ENCODE measurements at regions not wholly inside any gene's neighbourhood (a gene's known extent, or its start where the extent isn't known, plus 50 kb on each side); places are given as distances from the start of the nearest gene placed in this dataset.

DNA sequence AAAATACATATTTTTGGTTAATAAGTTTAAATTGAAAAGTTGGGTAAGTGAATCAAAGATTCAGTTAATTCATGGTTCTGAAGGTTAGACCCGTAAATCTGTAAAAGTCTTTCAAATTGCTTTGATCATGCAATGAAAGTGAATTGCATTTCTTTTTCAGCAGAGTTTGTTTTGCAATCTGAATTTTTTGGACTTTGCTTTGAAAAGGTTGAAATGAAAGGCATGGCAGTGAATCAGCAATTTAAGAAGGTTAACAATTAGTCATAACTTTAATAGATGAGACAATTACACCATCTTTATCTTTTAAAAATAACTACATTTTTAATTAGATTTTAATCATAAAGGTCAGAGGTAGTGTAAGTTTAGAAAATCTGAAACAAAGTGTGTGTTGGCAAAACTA is 310.9 kb upstream of the KCNJ16 start:
- DNase-seq (ENCODE audit: low spot score) = no peak

- no peak for DNase-seq (ENCODE audit: low spot score)
Measured at GRCh38 chr17:69769050-69769449, 306.0 kb upstream of the KCNJ16 start.

DNA sequence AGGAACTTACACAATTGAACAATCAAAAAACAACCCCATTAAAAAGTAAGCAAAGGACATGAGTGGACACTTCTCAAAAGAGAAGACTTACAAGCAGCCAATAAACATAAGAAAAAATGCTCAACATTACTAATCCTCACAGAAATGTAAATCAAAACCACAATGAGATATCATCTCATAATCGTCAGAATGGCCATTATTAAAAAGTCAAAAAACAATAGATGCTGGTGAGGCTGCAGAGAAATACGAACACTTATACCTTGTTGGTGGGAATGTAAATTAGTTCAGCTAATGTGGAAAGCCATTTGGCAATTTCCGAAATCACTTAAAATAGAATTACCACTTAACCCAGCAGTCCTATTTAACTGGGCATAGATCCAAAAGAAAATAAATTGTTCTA is 301.9 kb upstream of the KCNJ16 start:
- DNase-seq (ENCODE audit: low spot score) = no peak

GRCh38 chr17:69779378-69780214 is 295.4 kb upstream of the KCNJ16 start:
- DNase-seq (ENCODE audit: low spot score) = no peak

- no peak for DNase-seq (ENCODE audit: low spot score)
Measured at GRCh38 chr17:69783865-69784264, 291.2 kb upstream of the KCNJ16 start.

- no peak for DNase-seq (ENCODE audit: low spot score)
Measured at GRCh38 chr17:69788957-69789356, 286.1 kb upstream of the KCNJ16 start.

DNA sequence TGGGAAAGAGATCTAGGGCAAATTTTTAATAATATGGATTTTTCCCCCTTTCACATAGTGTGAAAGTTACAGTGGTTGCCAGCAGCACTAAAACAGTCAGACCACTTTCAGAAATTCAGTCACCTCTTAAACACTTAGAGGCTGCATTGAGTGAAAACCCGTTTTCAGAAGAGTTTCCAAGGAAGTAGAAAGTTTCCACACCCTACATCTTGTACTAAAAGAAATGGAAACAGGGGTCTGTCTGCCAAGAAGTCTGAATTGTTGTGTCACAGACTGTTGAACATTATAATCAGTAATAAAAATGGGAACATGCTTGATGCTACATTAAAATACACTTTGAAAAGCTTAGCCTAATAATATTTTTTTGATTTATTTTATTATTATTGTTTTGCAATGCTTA is 278.9 kb upstream of the KCNJ16 start:
- no peak for DNase-seq (ENCODE audit: low spot score)

DNA sequence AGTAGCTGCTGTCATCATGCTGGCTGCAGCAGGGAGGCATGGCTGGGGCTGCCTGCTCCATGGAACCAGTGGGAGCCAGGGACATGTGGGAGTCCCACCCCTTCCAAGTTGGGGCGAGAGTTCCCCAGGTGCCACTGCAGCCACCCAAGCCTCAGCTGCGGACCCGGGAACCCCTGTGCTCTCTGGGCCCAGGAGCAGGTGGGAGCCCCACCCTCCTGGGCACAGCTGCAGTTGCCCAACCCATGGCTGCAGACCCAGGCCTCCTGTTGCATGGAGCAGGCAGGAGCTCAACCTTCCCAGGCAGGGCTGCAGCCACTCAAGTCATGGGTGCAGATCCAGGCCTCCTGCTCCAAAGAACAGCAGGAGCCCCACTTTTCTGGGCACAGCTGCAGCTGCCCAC is 274.2 kb upstream of the KCNJ16 start:
- DNase-seq (ENCODE audit: low spot score) = no peak

GRCh38 chr17:69801368-69801767 is 273.7 kb upstream of the KCNJ16 start:
- DNase-seq (ENCODE audit: low spot score) = no peak

GRCh38 chr17:69802045-69802740 is 272.8 kb upstream of the KCNJ16 start:
- DNase-seq (ENCODE audit: low spot score) = no peak

- no peak for DNase-seq (ENCODE audit: low spot score)
Measured at GRCh38 chr17:69809331-69809730, 265.7 kb upstream of the KCNJ16 start.

- DNase-seq (ENCODE audit: low spot score) = no peak
Measured at GRCh38 chr17:69810326-69810965, 264.6 kb upstream of the KCNJ16 start.

DNA sequence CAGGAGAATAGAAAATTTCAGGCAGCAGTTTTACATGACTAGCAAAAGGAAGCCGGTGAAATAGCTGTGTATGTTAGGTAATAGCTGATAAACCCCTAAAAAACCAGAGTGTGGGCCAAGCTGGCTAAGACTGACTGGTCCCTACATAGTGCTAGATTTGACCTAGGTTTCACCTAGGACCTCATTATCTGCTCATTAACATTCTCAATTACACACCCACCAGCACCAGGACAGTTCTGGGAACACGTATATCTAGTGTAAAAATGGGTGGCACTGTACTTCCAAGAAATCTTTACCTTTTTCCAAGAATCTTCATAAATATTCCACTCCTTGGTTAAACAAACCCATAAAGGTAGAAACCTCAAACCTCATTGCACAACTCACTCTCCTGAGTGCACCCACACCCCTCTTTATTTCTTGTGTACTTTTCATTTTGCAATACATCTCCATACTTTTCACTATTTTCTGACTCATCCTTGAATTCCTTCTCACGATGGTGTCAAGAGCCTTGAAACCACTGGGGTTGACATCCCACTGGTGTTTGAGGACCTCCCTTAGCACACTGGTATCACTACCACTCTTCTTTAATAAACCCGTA is 262.7 kb upstream of the KCNJ16 start:
- no peak for DNase-seq (ENCODE audit: low spot score)

DNA sequence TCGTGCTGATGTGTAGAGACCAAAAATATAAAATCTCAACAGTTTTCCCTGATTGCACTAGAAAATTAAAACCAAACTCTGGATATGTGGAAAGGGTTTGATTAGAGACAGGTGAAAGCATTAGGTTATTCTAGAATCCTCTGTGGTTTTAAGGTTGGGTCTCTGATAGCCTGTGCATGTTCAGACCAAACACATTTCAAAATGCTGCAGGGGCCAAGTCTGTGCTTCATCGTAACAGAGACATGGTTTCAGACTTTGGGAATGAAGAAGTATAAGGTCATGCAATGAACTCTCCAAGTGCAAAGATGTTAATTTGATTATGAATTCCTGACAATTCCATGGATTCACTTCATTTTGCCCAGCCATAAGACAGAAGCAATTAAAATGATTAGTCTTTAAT is 261.0 kb upstream of the KCNJ16 start:
- DNase-seq (ENCODE audit: low spot score) = no peak

DNA sequence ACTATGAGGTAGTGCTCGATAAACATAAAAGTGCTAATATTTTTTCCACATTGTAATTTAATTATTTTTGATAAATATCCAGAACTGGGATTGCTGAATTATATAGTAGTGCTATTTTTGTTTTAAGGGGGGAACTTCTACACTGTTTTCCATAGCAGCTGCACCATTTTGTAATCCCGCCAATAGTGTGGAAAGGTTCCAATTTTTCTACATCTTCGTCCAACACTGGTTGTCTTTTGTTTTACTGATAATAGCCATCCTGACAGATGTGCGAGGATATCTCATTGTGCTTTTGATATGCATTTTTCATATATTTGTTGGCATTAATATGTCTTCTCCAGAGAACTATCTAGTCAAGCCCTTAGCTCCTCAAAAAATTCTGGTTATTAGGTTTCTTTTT is 259.6 kb upstream of the KCNJ16 start:
- DNase-seq (ENCODE audit: low spot score) = no peak

DNA sequence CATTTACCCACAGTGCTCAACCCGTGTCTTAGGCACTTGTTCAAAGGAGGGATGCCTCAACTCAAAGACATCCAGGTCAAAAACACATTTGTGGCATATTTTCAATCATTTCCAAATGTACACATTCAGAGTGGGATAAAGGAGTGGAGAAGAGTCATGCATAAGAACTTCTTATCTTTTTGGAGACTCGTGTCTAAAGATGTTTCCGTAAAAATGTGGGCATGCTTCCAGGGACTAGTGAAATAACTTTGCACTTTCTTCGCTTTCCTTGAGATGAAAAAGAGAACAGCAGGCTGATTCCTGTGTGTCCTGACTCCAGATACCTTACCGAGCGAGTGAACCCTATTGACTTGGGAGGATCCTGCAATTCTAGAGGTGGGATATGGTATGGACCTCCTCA is 256.6 kb upstream of the KCNJ16 start:
- DNase-seq (ENCODE audit: low spot score) = no peak

GRCh38 chr17:69819316-69820087 is 255.5 kb upstream of the KCNJ16 start:
- DNase-seq (ENCODE audit: low spot score) = no peak

DNA sequence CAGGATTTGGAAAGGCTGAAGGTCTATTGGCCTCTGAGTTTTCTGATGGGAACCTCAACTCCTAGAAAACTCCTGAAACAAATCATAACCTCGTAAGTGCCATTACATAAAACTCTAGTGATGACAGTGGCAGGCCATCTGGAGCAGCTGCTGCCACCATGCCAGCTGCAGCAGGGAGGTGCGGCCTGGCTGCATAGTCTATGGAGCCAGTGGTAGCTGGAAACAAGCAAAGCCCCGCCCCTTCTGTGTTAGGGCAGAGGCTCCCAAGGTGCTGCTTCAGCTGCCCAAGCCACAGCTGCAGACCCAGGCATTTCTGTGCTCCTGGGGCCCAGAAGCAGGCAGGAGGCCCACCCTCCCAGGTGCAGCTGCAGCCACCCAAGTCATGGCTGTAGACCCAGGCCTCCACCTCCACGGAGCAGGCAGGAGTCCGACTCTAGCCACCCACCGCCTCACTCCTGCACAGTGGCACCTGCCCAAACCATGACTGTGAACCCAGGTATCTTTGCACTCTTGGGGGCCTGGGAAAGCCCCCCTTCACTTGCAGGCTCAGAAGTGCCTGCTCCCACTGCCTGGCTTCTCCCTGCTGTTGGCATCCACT is 254.1 kb upstream of the KCNJ16 start:
- DNase-seq (ENCODE audit: low spot score) = no peak

DNA sequence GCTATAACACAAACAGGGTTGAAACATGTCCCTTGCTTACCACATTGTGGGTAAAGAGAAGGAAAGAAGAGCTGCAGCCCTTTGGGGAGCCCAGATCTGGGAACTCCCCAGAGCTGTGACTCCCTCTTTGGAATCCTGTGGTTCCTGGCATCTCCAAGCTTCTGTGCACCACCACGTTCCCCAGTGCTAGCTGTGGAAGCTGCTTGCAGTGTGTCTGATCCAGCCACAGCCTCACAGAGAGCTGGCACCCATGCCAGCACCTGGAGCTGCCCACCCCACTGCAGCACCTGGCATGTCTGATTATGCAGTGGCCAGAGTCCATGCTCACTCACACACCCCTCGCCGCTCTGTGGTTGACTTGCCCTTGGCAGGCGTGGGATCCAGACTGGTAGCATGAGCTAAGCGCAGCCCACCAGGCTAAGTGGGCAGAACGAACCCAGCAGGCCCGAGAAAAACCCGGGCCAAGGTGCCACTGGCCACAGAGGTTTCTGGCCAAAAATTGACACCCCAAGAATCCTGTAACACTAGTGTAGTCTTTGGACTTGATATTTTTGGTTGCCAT is 252.6 kb upstream of the KCNJ16 start:
- no peak for DNase-seq (ENCODE audit: low spot score)

GRCh38 chr17:69828087-69828486 is 246.9 kb upstream of the KCNJ16 start:
- no peak for DNase-seq (ENCODE audit: low spot score)

DNA sequence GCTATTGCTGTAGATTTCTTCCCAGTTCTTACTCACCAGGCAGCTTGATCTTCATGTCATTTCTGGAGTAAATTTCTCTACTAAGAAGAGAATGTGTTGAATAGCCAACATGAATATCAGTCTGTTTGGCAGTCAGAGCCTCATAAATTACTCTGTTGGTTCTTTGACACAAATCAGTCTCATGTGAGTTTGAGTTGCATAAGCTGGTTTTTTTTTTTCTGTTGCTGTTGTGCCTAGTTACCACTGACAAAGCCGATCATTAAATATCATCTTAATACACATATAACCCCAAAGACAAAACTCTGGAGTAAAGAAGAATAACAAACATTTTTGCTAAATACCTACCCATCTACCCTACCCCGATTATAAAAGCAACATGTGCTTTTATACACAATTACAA is 240.5 kb upstream of the KCNJ16 start:
- no peak for DNase-seq (ENCODE audit: low spot score)

Measured in ecto neural progenitor cell (in vitro differentiated cells).